Right atrium auricular region (tissue), 2 donors: ENCODE measurements at regions not wholly inside any gene's neighbourhood (a gene's known extent, or its start where the extent isn't known, plus 50 kb on each side); places are given as distances from the start of the nearest gene placed in this dataset.

Source experiments
- DNase-seq: peaks from one replicate; pipeline ENCODE4 v3.0.0-alpha.2; 2019; ENCODE audit warnings: low spot score
- H3K27ac ChIP-seq, 2 donors: fragments of 200-600 bp; sonication (generic); 1 replicate in 1 of 2; 2 replicates in 1 of 2; pipeline ENCODE4 v1.5.1; 2016 to 2019
- H3K27me3 ChIP-seq, 2 donors: fragments of 200-600 bp; sonication (generic); one replicate each; pipeline versions ENCODE4 v1.5.1 to v1.6.0; 2017 to 2019
- H3K36me3 ChIP-seq: fragments of 200-600 bp; sonication (generic); one replicate; pipeline ENCODE4 v1.5.1; 2016
- H3K4me1 ChIP-seq, 2 donors: fragments of 200-600 bp; sonication (generic); one replicate each; pipeline versions ENCODE4 v1.5.1 to v1.6.0; 2017 to 2019
- H3K4me3 ChIP-seq, 2 donors: fragments of 200-600 bp; sonication (generic); 1 replicate in 1 of 2; 2 replicates in 1 of 2; pipeline ENCODE4 v1.5.1; 2017 to 2019; ENCODE audit warnings: mild to moderate bottlenecking in 1 of 2, moderate library complexity in 1 of 2
- H3K9me3 ChIP-seq, 2 donors: fragments of 200-600 bp; sonication (generic); one replicate each; pipeline ENCODE4 v1.5.1; 2019
- microRNA-seq, 2 donors: library from miRNA; unstranded; fragments of <30 nt; microRNA quantifications; one replicate each; pipeline ENCODE4, GENCODE V29; 2016 to 2017; ENCODE audit warnings: borderline number of aligned reads in 2 of 2, borderline replicate concordance in 1 of 2
- TF ChIP-seq, protein P1 (sequence below), 2 donors: fragments of 200-600 bp; sonication (generic); IDR thresholded peaks; one replicate each; pipeline ENCODE4 v1.5.1; 2019; ENCODE audit warnings: antibody characterized with exemption in 2 of 2

DNA sequence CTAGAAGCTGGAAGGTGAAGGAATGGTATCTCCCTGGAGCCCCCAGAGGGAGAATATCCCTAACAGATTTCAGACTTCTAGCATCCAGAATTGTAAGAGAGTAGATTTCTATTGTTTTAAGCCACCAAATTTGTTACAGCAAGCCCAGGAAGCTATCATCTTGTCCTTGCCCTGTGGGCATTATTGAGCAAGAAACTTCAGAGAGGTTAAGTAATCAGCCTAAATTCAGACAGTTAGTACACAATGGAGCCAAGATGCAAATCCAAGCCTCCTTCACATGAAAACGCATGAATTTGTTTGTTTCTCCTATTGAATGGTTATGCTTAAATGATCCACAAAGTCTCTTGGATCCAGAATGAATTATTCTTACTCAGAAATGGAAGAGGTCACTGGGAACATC lies 55.2 kb upstream of the TRIB2 start:
- TF ChIP-seq, protein P1, sequence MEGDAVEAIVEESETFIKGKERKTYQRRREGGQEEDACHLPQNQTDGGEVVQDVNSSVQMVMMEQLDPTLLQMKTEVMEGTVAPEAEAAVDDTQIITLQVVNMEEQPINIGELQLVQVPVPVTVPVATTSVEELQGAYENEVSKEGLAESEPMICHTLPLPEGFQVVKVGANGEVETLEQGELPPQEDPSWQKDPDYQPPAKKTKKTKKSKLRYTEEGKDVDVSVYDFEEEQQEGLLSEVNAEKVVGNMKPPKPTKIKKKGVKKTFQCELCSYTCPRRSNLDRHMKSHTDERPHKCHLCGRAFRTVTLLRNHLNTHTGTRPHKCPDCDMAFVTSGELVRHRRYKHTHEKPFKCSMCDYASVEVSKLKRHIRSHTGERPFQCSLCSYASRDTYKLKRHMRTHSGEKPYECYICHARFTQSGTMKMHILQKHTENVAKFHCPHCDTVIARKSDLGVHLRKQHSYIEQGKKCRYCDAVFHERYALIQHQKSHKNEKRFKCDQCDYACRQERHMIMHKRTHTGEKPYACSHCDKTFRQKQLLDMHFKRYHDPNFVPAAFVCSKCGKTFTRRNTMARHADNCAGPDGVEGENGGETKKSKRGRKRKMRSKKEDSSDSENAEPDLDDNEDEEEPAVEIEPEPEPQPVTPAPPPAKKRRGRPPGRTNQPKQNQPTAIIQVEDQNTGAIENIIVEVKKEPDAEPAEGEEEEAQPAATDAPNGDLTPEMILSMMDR (IDR thresholded peaks at IDR 0.05), result no peak

DNA sequence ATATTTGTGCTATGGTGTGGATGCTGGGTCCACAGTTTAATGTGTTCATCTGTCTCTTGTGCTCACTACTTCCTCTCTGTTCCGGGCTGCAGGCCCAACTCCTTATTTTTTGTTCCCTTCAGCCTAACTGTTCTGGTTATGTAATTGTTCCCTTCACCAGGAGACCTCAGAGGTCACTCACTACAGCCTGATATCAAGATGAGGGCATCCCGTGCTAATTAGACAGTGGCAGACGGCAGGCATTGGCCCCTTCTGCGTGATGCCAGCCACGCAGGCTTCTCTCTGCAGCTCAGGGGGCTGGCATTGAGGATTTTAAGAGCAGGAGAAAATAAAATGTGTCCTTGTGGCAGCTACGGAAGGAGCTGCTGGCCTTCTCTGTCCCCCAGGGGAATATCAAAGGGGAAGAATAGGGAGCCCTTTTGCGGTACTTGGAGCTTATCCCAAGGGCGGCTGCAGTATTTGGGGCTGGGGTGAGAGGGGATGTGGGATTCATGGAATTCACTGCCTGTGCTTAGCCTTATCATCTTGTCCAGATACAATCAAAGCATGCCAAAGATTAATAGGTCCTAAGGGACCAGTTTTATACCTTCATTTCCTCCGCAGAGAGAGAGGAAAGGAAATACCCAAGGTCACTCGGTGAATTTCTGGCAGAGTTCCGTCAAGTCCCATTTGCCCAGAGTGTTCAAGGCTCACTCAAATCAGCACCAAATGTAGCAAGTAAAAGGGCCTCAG lies 53.3 kb upstream of the TRIB2 start:
- H3K9me3 ChIP-seq, result peaks cover 0 to 16% of the 10 kb centered on the region in 2 donors
- peaks cover 0 to 8% of the 10 kb centered on the region in 2 donors for H3K4me1 ChIP-seq
- TF ChIP-seq, protein P1 (IDR thresholded peaks at IDR 0.05), result no peak
- DNase-seq, result no peak
- no peak overlapping the region for H3K4me3 ChIP-seq
- no peaks in the 10 kb centered on the region for H3K36me3 ChIP-seq
- no peaks in the 10 kb centered on the region for H3K27me3 ChIP-seq
- H3K27ac ChIP-seq, result peak overlapping the region in 1 of 2 donors; percentile 20

More for the DNA sequence above, 55.2 kb upstream of the TRIB2 start:
- H3K4me3 ChIP-seq, result no peak overlapping the region
- no peaks in the 10 kb centered on the region for H3K27me3 ChIP-seq
- H3K27ac ChIP-seq, result no peak overlapping the region
- H3K4me1 ChIP-seq, result peaks cover 0 to 8% of the 10 kb centered on the region in 2 donors
- H3K36me3 ChIP-seq, result no peaks in the 10 kb centered on the region
- DNase-seq, result no peak
- H3K9me3 ChIP-seq, result peaks cover 0 to 5% of the 10 kb centered on the region in 2 donors

DNA sequence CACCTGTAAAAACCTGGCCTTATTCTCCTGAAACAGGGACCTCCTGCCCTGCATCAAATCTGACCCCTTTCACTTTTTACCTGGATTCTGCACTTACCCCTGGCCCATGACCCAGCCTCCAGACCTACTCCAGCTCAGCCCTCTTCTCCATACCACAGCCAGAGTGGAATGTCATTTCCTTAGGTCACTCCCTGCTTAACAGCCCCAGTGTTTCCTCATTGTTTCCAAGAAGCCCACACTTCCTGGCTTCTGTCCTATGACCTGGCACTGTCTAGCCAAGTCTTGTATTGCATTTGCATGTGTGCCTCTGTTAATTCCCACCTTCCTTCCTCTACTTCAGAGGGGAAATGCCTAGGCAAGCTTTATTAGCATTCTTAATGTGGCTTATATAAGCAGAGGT lies 51.4 kb upstream of the TRIB2 start:
- H3K27ac ChIP-seq, result no peak overlapping the region
- no peak for DNase-seq
- H3K27me3 ChIP-seq, result no peaks in the 10 kb centered on the region
- no peak overlapping the region for H3K4me3 ChIP-seq
- TF ChIP-seq, protein P1 (IDR thresholded peaks at IDR 0.05), result no peak
- peaks cover 0 to 16% of the 10 kb centered on the region in 2 donors for H3K9me3 ChIP-seq
- H3K4me1 ChIP-seq, result peaks cover 0 to 8% of the 10 kb centered on the region in 2 donors
- no peaks in the 10 kb centered on the region for H3K36me3 ChIP-seq

GRCh38 chr2:12666445-12666844 lies 50.3 kb upstream of the TRIB2 start:
- peaks cover 0 to 8% of the 10 kb centered on the region in 2 donors for H3K4me1 ChIP-seq
- peaks cover 0 to 16% of the 10 kb centered on the region in 2 donors for H3K9me3 ChIP-seq
- TF ChIP-seq, protein P1 (IDR thresholded peaks at IDR 0.05), result no peak
- H3K36me3 ChIP-seq, result no peaks in the 10 kb centered on the region
- DNase-seq, result no peak
- no peak overlapping the region for H3K4me3 ChIP-seq
- no peaks in the 10 kb centered on the region for H3K27me3 ChIP-seq
- H3K27ac ChIP-seq, result no peak overlapping the region

Small RNA genes lying in the stretch of these regions (microRNA-seq; reads per million reads assigned to microRNA genes)
- gene MIR3681, result 0 reads per million in 2 donors
